ENCODE measurements at regions not wholly inside any gene's neighbourhood (a gene's known extent, or its start where the extent isn't known, plus 50 kb on each side); places are given as distances from the start of the nearest gene placed in this dataset.

GRCh38 chr17:54124456-54124855, 301.7 kb downstream of the KIF2B start:
- no peak overlapping the region for H3K56ac ChIP-seq (ENCODE audit: extremely low read depth, insufficient read depth, low read length)
- H3K4me3 ChIP-seq (ENCODE audit: insufficient read depth, low read depth, low read length), result no peak overlapping the region
- no TSS peak for BruUV-seq (replicated peaks)
- ChIA-PET CTCF (no interaction called here), POLR2A (ENCODE audit: unreplicated experiment) (no interaction called here)
- no peaks in the 10 kb centered on the region for H4K20me1 ChIP-seq (ENCODE audit: insufficient read depth, low read length)
- peaks cover 4% of the 10 kb centered on the region; the same call in 1 of the 2 replicates for H3K9me3 ChIP-seq (ENCODE audit: control insufficient read depth, insufficient read depth, low read length)
- no peak overlapping the region for H4K8ac ChIP-seq (ENCODE audit: low read depth in 2 of 2, low read length in 2 of 2)
- no peak overlapping the region for H3K4me2 ChIP-seq (ENCODE audit: low read depth, low read length)
- in situ Hi-C loops (cut with MboI; ENCODE audit: low sequenced_read_pairs), result no loop called here
- no peak overlapping the region for H3K23ac ChIP-seq (ENCODE audit: low read depth, low read length)
- no peak overlapping the region for H3K4ac ChIP-seq (ENCODE audit: low read depth, low read length)
- intact Hi-C loops (cut with micrococcal nuclease), result no loop called here
- no peak overlapping the region for H4K5ac ChIP-seq (ENCODE audit: low read depth, low read length)
- no peaks in the 10 kb centered on the region for H3K36me3 ChIP-seq (ENCODE audit: control insufficient read depth, insufficient read depth, low read length)
- no peak for ATAC-seq (ENCODE audit: low read depth)
- H2BK20ac ChIP-seq (ENCODE audit: low read depth, low read length), result no peak overlapping the region
- H2AK5ac ChIP-seq (ENCODE audit: low read depth, low read length), result no peak overlapping the region
- H3K9ac ChIP-seq (ENCODE audit: low read depth, low read length), result no peak overlapping the region
- WGBS, 2 experiments (ENCODE audit: extremely low coverage in 2 of 2, insufficient read length in 1 of 2), result no CpG with 5 or more reads among the region's 1 CpG
- TF ChIP-seq NFE2L2 (IDR thresholded peaks at IDR 0.05; ENCODE audit: low read depth, low read length) (no peak), USF2 (IDR thresholded peaks at IDR 0.05; ENCODE audit: low read depth, low read length) (no peak), POLR2A (IDR thresholded peaks at IDR 0.05; ENCODE audit: low read depth, low read length) (no peak), RCOR1 (IDR thresholded peaks at IDR 0.05; ENCODE audit: insufficient replicate concordance, low read length) (no peak), MXI1 (IDR thresholded peaks at IDR 0.05; ENCODE audit: borderline replicate concordance, low read depth, low read length) (no peak)
- H3K9me1 ChIP-seq (ENCODE audit: insufficient read depth, low read length), result no peaks in the 10 kb centered on the region
- H3K27ac ChIP-seq (ENCODE audit: insufficient read depth, low read length), result no peak overlapping the region
- no peak overlapping the region for H3K18ac ChIP-seq (ENCODE audit: low read depth, low read length)
- no peak overlapping the region for H4K91ac ChIP-seq (ENCODE audit: insufficient read depth, low read depth, low read length)
- H3K79me1 ChIP-seq (ENCODE audit: low read depth in 1 of 2, low read length in 2 of 2), result no peaks in the 10 kb centered on the region
- H2BK15ac ChIP-seq (ENCODE audit: low read depth, low read length), result no peak overlapping the region
- no peak overlapping the region for H2BK120ac ChIP-seq (ENCODE audit: low read depth, low read length)
- H3K4me1 ChIP-seq (ENCODE audit: control insufficient read depth, insufficient read depth, low read length), result no peaks in the 10 kb centered on the region
- dilution Hi-C loops (cut with HindIII; ENCODE audit: low sequenced_read_pairs, unreplicated experiment), result no loop called here
- no peaks in the 10 kb centered on the region for H3K27me3 ChIP-seq (ENCODE audit: control insufficient read depth, insufficient read depth, low read length)
- H2AK9ac ChIP-seq (replicated peaks; ENCODE audit: low read depth, low read length, poor library complexity), result no peak overlapping the region
- no peak overlapping the region for H3K14ac ChIP-seq (replicated peaks; ENCODE audit: low read depth, low read length)
- no peak overlapping the region for H2AFZ ChIP-seq (replicated peaks; ENCODE audit: low read length, poor library complexity)
- no peak for DNase-seq
- no peak overlapping the region for H2BK5ac ChIP-seq (ENCODE audit: low read depth, low read length, poor library complexity, severe bottlenecking)

Measured in IMR-90 (cell line).